Heart left ventricle (tissue), 16 donors: ENCODE measurements at regions not wholly inside any gene's neighbourhood (a gene's known extent, or its start where the extent isn't known, plus 50 kb on each side); places are given as distances from the start of the nearest gene placed in this dataset.

Experiments used
- ATAC-seq, 4 donors: fragments of 200-7000 bp; cut with Tn5 transposase; one replicate each; pipeline ENCODE4 v1.9.1; 2020 to 2022; ENCODE audit warnings: moderate library complexity in 4 of 4, mild to moderate bottlenecking in 3 of 4, moderate number of reproducible peaks in 1 of 4
- DNase-seq, 5 donors: peaks; one replicate each; pipeline ENCODE4 v3.0.0-alpha.2; 2020
- H3K27ac ChIP-seq, 12 donors: fragments of 200-600 bp; sonication (generic) in 4 of 12; one replicate each; pipeline versions ENCODE4 v1.5.0 to v1.8.0; 2016 to 2022; ENCODE audit warnings: mild to moderate bottlenecking in 2 of 12
- H3K27me3 ChIP-seq, 9 donors: fragments of 200-600 bp; sonication (generic) in 2 of 9; one replicate each; pipeline versions ENCODE4 v1.5.1 to v1.8.0; 2016 to 2022; ENCODE audit warnings: mild to moderate bottlenecking in 3 of 9
- H3K36me3 ChIP-seq, 9 donors: fragments of 200-600 bp; sonication (generic) in 2 of 9; one replicate each; pipeline versions ENCODE4 v1.5.0 to v1.8.0; 2018 to 2022; ENCODE audit warnings: mild to moderate bottlenecking in 2 of 9
- H3K4me1 ChIP-seq, 12 donors: fragments of 200-600 bp; sonication (generic) in 4 of 12; one replicate each; pipeline versions ENCODE4 v1.5.0 to v1.8.0; 2016 to 2022; ENCODE audit warnings: mild to moderate bottlenecking in 3 of 12
- H3K4me3 ChIP-seq, 12 donors: fragments of 200-600 bp; sonication (generic) in 4 of 12; one replicate each; pipeline versions ENCODE4 v1.5.0 to v1.8.0; 2017 to 2022; ENCODE audit warnings: mild to moderate bottlenecking in 9 of 12, moderate library complexity in 4 of 12
- H3K9me3 ChIP-seq, 12 donors: fragments of 200-600 bp; sonication (generic) in 4 of 12; one replicate each; pipeline versions ENCODE4 v1.5.0 to v1.8.0; 2016 to 2022; ENCODE audit warnings: mild to moderate bottlenecking in 1 of 12
- POLR2A ChIP-seq, 2 donors: fragments of 450-650 bp; IDR thresholded peaks; one replicate each; pipeline ENCODE4 v1.6.1; 2017; ENCODE audit warnings: antibody characterized with exemption in 2 of 2, mild to moderate bottlenecking in 2 of 2, moderate library complexity in 2 of 2
- WGBS, 4 donors: extraction: QIAGEN DNeasy Blood & Tissue Kit in 2 of 4; methylation state at CpG; one replicate each; pipeline versions ENCODE4 v1.1.5 to v1.1.7; 2013 to 2018; 5-methylcytosine and 5-hydroxymethylcytosine counted together
- intact Hi-C, 10 donors: fragments of 100-400 bp; cut with DNase I; formaldehyde crosslinking; loops; one replicate each; pipeline versions ENCODE4 v1.11.1 to v1.14.2; 2022
- TF ChIP-seq, protein P1 (sequence below), 12 donors: fragments of 200-600 bp; sonication (generic) in 4 of 12; IDR thresholded peaks; one replicate each; pipeline versions ENCODE4 v1.5.0 to v1.8.0; 2018 to 2022; ENCODE audit warnings: antibody characterized with exemption in 12 of 12, mild to moderate bottlenecking in 5 of 12
- donor health status: ischemic (EF 13 %, LVEDD 7.1; RV severe dilation, severe dysfunction).
- donor health status: healthy with polysubstance abuse.
- donor health status: DM: no; HTN: yes; CAD: no.
- donor health status: DM: no; HTN: no; CAD: no.
- donor health status: ischemic (EF 25% LVEDD 6.9; RV normal size, moderate dysfunction).
- donor health status: ischemic (EF 25% LVEDD 5.7; RV mildly dilated, moderate dysfunction).
- donor health status: healthy.
- donor health status: DM: yes; HTN: yes; CAD: no.
- donor health status: ischemic (EF 35%, LVEDD 5.7; RV mildly dilated, moderate dysfunction).
- donor health status: nonischemic (EF 11% LVEDD 7.7; RV severe dilation, severe dysfunction).
- donor health status: DM: yes; HTN: yes; CAD: no.
- donor health status: PGD.
- donor health status: ischemic (EF 29% LVEDD 5.4; RV normal size, mild dysfunction).
- donor health status: nonischemic (EF 23%, LVEDD 6.1; RV moderate dilation, normal function).

DNA sequence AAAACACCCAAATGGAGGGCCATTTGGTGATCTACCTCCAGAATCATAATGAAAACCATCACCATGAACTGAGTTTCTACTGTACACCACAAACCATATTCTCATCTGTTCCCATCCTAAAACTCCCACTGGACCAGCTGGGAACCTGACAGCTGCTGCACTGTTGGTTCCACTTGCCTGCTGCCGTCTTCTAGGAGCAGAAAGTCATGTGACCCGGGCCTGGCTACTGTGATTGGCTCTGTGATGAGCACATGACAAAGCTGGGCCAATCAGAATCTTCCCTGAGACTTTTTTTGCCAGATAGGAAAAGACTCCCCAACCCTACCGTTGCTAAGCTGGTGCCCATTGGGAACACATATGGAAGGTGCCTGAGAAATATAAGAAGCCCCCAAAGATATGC lies 264.2 kb downstream of the MRTFB start:
- intact Hi-C loops = loop anchor here in 1 of 10 donors (10.0 kb wide), 1 partner anchor 60 kb away; no protein-coding TSS in a partner anchor
- 78 to 87% (median 83%) methylated on average over 3 of the region's 3 CpGs for WGBS, 4 donors
- H3K9me3 ChIP-seq = no peaks in the 10 kb centered on the region

DNA sequence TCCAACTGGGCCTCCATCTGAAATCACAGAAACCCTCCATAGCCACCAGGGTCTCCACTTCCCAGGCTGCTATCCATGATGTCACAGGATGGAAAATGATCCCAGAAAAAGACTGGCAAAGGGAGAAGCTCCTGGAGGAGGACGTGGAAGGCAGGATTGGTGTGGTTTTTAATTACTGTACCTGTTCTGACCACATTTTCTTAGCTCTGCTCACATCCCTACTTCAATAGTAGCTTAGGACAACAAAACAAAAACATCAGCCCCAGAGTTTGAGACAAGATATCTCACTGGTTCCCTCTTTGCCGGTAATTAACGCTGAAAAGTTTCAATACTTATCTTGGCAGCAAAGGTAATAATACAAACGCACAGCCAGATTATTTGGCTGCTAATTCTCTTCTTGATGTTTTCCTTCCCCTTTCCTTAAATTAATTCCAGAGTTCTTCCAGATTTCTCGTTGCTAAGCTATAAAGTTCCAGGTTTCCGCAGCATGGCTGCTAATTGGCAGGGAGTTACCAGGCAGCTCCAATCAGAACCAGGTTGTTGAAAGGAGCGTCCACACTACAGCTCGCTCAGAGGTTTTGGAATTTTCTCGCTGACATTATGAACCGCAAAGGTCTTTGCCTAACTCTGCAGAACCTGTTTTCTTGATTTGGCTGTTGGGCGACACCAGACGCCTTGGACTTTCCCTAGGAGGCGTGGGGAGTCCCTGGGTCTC lies 263.4 kb downstream of the MRTFB start:
- intact Hi-C loops = loop anchor here in 1 of 10 donors (10.0 kb wide), 1 partner anchor 60 kb away; no protein-coding TSS in a partner anchor
- no peak for DNase-seq
- Histone ChIP-seq H3K27ac (no peak overlapping the region), H3K4me1 (no peaks in the 10 kb centered on the region), H3K4me3 (no peak overlapping the region), H3K36me3 (peaks cover 0 to 4% (median 0%) of the 10 kb centered on the region in 9 donors), H3K9me3 (no peaks in the 10 kb centered on the region), H3K27me3 (no peaks in the 10 kb centered on the region)
- 62 to 73% (median 70%) methylated on average over 13 of the region's 13 CpGs for WGBS, 4 donors
- ATAC-seq = no peak
- TF ChIP-seq, protein P1, sequence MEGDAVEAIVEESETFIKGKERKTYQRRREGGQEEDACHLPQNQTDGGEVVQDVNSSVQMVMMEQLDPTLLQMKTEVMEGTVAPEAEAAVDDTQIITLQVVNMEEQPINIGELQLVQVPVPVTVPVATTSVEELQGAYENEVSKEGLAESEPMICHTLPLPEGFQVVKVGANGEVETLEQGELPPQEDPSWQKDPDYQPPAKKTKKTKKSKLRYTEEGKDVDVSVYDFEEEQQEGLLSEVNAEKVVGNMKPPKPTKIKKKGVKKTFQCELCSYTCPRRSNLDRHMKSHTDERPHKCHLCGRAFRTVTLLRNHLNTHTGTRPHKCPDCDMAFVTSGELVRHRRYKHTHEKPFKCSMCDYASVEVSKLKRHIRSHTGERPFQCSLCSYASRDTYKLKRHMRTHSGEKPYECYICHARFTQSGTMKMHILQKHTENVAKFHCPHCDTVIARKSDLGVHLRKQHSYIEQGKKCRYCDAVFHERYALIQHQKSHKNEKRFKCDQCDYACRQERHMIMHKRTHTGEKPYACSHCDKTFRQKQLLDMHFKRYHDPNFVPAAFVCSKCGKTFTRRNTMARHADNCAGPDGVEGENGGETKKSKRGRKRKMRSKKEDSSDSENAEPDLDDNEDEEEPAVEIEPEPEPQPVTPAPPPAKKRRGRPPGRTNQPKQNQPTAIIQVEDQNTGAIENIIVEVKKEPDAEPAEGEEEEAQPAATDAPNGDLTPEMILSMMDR (IDR thresholded peaks at IDR 0.05) = no peak
- TF ChIP-seq POLR2A (IDR thresholded peaks at IDR 0.05) = no peak

More for the DNA sequence above, 264.2 kb downstream of the MRTFB start:
- DNase-seq = no peak
- no peak for TF ChIP-seq POLR2A (IDR thresholded peaks at IDR 0.05)
- TF ChIP-seq, protein P1 (IDR thresholded peaks at IDR 0.05) = no peak
- Histone ChIP-seq H3K27me3 (no peaks in the 10 kb centered on the region), H3K4me1 (no peaks in the 10 kb centered on the region), H3K4me3 (no peak overlapping the region), H3K27ac (no peak overlapping the region), H3K36me3 (peaks cover 0 to 1% (median 0%) of the 10 kb centered on the region in 9 donors)
- no peak for ATAC-seq

DNA sequence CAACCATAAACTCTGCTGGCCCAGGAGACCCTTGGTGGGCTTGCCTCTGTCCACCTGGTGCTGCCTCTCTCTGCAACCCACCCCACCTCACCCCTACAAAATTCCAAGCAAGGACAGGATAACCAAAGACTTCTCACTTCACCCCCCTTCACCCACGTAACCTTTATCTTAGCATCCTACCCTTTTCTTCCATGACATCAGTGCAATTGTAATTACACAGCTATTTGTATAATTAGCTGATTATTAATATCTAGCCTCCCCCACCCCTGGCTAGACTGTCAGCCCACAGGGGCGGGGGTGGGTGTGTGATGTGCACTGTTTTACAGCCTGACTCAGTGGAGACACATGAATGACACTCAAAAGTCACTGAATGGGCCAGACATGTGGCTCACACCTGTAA lies 262.2 kb downstream of the MRTFB start:
- intact Hi-C loops = loop anchor here in 1 of 10 donors (10.0 kb wide), 1 partner anchor 61 kb away; no protein-coding TSS in a partner anchor
- no peak for ATAC-seq
- 85 to 91% (median 90%) methylated on average over 2 of the region's 2 CpGs for WGBS, 4 donors

DNA sequence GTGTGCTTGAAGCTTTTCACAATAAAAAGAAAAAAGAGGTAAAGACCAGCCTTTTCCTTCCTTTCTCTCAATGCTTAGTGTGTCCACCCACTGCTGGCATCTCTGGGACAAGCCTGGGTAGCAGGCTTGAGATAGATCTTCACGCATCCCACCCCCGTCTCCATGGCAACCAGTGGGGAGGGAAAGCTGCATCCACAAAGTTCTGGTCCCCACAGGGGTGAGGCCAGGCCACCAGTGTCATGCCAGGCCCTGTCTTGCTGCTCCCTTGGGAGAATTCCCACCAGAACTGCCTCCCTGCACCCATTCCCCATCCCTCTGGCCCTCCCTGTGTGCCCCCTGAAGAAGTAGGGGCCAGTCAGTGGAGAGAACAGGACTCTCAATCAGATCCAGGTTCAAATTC lies 259.9 kb downstream of the MRTFB start:
- H3K36me3 ChIP-seq = peaks cover 0 to 14% (median 0%) of the 10 kb centered on the region in 9 donors
- intact Hi-C loops = loop anchor here in 1 of 10 donors (10.0 kb wide), 1 partner anchor 64 kb away; no protein-coding TSS in a partner anchor
- H3K4me1 ChIP-seq = peaks cover 0 to 10% (median 6%) of the 10 kb centered on the region in 12 donors
- WGBS, 4 donors = 73 to 95% (median 85%) methylated on average over 2 of the region's 2 CpGs
- no peaks in the 10 kb centered on the region for H3K9me3 ChIP-seq
- H3K27me3 ChIP-seq = no peaks in the 10 kb centered on the region
- no peak overlapping the region for H3K4me3 ChIP-seq
- no peak overlapping the region for H3K27ac ChIP-seq
- TF ChIP-seq, protein P1 (IDR thresholded peaks at IDR 0.05) = no peak
- TF ChIP-seq POLR2A (IDR thresholded peaks at IDR 0.05) = no peak
- no peak for DNase-seq
- peak in 2 of 4 donors; percentile 6 to 12 for ATAC-seq

More for the DNA sequence above, 262.2 kb downstream of the MRTFB start:
- TF ChIP-seq, protein P1 (IDR thresholded peaks at IDR 0.05) = no peak
- TF ChIP-seq POLR2A (IDR thresholded peaks at IDR 0.05) = no peak
- no peaks in the 10 kb centered on the region for H3K27me3 ChIP-seq
- no peak overlapping the region for H3K4me3 ChIP-seq
- H3K36me3 ChIP-seq = peaks cover 0 to 7% (median 0%) of the 10 kb centered on the region in 9 donors
- no peak for DNase-seq
- no peak overlapping the region for H3K27ac ChIP-seq
- H3K4me1 ChIP-seq = no peaks in the 10 kb centered on the region
- no peaks in the 10 kb centered on the region for H3K9me3 ChIP-seq
